Fibroblast of the aortic adventitia (primary cell): ENCODE measurements at regions not wholly inside any gene's neighbourhood (a gene's known extent, or its start where the extent isn't known, plus 50 kb on each side); places are given as distances from the start of the nearest gene placed in this dataset.

Experiments
- DNase-seq: peaks from one replicate; pipeline ENCODE4 v3.0.0-alpha.2; 2010; ENCODE audit warnings: low read depth
- H3K4me3 ChIP-seq: 2 replicates; pipeline ENCODE4 v1.5.1; 2011; ENCODE audit warnings: low read depth, mild to moderate bottlenecking, control low read depth, low read length, moderate library complexity
- TF ChIP-seq, protein P1 (sequence below): IDR thresholded peaks from 2 replicates; pipeline ENCODE4 v1.5.1; 2011; ENCODE audit warnings: mild to moderate bottlenecking, low read length, control low read depth, inconsistent platforms; ENCODE audit not compliant: insufficient read depth

- TF ChIP-seq, protein P1, sequence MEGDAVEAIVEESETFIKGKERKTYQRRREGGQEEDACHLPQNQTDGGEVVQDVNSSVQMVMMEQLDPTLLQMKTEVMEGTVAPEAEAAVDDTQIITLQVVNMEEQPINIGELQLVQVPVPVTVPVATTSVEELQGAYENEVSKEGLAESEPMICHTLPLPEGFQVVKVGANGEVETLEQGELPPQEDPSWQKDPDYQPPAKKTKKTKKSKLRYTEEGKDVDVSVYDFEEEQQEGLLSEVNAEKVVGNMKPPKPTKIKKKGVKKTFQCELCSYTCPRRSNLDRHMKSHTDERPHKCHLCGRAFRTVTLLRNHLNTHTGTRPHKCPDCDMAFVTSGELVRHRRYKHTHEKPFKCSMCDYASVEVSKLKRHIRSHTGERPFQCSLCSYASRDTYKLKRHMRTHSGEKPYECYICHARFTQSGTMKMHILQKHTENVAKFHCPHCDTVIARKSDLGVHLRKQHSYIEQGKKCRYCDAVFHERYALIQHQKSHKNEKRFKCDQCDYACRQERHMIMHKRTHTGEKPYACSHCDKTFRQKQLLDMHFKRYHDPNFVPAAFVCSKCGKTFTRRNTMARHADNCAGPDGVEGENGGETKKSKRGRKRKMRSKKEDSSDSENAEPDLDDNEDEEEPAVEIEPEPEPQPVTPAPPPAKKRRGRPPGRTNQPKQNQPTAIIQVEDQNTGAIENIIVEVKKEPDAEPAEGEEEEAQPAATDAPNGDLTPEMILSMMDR: no peak
- no peak overlapping the region for H3K4me3 ChIP-seq
- DNase-seq: no peak
Measured at GRCh38 chr2:203585516-203585915, 50.4 kb upstream of the RAPH1 start.

- H3K4me3 ChIP-seq: no peak overlapping the region
- TF ChIP-seq, protein P1: no peak
Measured at GRCh38 chr2:203586206-203586605, 51.1 kb upstream of the RAPH1 start.

GRCh38 chr2:203586696-203587095 is 51.6 kb upstream of the RAPH1 start:
- TF ChIP-seq, protein P1: no peak
- no peak overlapping the region for H3K4me3 ChIP-seq
- no peak for DNase-seq

More at GRCh38 chr2:203586206-203586605, 51.1 kb upstream of the RAPH1 start:
- no peak for DNase-seq

GRCh38 chr2:203590496-203590895 is 55.4 kb upstream of the RAPH1 start:
- no peak for DNase-seq
- no peak overlapping the region for H3K4me3 ChIP-seq
- TF ChIP-seq, protein P1: no peak

DNA sequence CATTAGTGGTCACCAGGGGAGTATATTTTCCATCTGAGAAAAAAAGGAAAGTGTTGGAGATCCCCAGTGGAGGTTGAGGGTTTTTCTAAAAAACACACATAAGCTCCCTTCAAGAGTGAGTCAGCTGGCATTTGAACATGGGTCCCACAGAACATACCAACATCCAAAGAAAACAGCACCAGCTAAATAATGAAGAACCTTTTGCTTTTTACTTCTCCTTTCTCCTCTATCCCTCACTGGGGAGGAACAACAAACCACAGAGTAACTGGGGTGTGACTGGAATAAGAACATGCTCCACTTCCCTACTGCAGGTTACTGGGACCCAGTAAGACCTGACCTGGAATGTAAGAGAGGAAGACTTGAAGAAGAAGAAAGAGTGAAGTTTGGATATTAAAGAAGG is 56.5 kb upstream of the RAPH1 start:
- DNase-seq: peak; percentile 34

DNA sequence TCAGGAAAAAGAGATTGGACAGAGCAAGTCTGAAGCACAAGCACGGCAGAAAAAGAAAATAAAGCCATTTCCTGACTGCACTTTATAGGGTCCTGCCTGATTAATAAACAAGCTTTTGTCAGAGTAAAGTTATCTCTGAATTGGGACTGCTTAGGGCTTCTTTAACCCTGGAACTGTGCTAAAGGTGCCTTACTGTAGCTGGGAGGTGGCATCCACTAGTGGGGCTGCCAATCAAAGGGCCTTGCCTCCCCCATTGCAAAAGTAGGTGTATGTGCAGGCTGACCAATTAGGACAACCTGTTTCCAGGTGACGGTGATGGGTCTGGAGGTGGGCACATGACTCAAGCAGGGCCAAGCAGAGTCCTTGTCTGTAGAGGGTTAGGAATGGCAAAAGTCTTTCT is 57.4 kb upstream of the RAPH1 start:
- no peak overlapping the region for H3K4me3 ChIP-seq
- TF ChIP-seq, protein P1: no peak
- no peak for DNase-seq

More for the DNA sequence above, 56.5 kb upstream of the RAPH1 start:
- TF ChIP-seq, protein P1: no peak
- H3K4me3 ChIP-seq: no peak overlapping the region

GRCh38 chr2:203594541-203594940 is 59.4 kb upstream of the RAPH1 start:
- TF ChIP-seq, protein P1: no peak
- DNase-seq: peak; percentile 42
- H3K4me3 ChIP-seq: no peak overlapping the region
